ENCODE measurements at regions not wholly inside any gene's neighbourhood (a gene's known extent, or its start where the extent isn't known, plus 50 kb on each side); places are given as distances from the start of the nearest gene placed in this dataset.

DNA sequence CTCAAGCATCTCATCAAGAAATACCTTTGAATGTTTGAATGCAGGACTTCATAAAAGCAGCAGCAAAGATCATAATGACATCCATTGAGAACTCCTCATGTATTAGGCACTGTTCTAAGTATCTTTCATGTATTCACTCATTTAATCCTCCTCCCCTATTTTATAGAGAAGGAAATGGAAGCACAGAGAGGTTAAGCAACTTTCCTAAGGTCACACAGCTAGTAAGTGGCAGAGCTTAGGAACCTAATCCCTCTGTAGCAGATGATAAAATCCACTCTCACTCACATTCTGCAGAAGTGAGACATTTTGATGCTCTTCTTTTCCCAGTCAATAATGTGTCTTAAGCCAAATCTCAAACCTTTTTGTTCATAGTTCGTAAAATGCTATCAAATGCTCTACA is 350.8 kb upstream of the C16orf82 start:
- TF ChIP-seq, protein P1, sequence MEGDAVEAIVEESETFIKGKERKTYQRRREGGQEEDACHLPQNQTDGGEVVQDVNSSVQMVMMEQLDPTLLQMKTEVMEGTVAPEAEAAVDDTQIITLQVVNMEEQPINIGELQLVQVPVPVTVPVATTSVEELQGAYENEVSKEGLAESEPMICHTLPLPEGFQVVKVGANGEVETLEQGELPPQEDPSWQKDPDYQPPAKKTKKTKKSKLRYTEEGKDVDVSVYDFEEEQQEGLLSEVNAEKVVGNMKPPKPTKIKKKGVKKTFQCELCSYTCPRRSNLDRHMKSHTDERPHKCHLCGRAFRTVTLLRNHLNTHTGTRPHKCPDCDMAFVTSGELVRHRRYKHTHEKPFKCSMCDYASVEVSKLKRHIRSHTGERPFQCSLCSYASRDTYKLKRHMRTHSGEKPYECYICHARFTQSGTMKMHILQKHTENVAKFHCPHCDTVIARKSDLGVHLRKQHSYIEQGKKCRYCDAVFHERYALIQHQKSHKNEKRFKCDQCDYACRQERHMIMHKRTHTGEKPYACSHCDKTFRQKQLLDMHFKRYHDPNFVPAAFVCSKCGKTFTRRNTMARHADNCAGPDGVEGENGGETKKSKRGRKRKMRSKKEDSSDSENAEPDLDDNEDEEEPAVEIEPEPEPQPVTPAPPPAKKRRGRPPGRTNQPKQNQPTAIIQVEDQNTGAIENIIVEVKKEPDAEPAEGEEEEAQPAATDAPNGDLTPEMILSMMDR (IDR thresholded peaks at IDR 0.05; ENCODE audit: borderline replicate concordance, extremely low read depth, low read length, poor library complexity, severe bottlenecking): no peak
- TF ChIP-seq EZH2 (IDR thresholded peaks at IDR 0.05; ENCODE audit: borderline replicate concordance, low read depth, low read length, severe bottlenecking): no peak

Measured in DND-41 (cell line).